ENCODE measurements at regions not wholly inside any gene's neighbourhood (a gene's known extent, or its start where the extent isn't known, plus 50 kb on each side); places are given as distances from the start of the nearest gene placed in this dataset.

GRCh38 chr4:180726611-180727010 lies 1516.6 kb upstream of the TENM3 start:
- in situ Hi-C loops (cut with HindIII; ENCODE audit: extremely low pct_ligation_motif_present, low pct_unique_long_range_greater_than_20kb) (no loop called here), intact Hi-C loops (cut with micrococcal nuclease; ENCODE audit: unreplicated experiment) (no loop called here)
- no peak overlapping the region for H3K27ac ChIP-seq (ENCODE audit: extremely low read length, insufficient read depth, low read length)
- DNase-seq (ENCODE audit: low spot score) (no peak), ATAC-seq (no peak), FAIRE-seq (no peak)
- H3K27me3 ChIP-seq (ENCODE audit: control insufficient read depth in 1 of 2, insufficient read depth in 2 of 2, low read length in 2 of 2), result no peaks in the 10 kb centered on the region
- BruUV-seq (replicated peaks), result no TSS peak
- H3K4me1 ChIP-seq (ENCODE audit: insufficient read depth, low read length), result no peaks in the 10 kb centered on the region
- no peaks in the 10 kb centered on the region for H3K36me3 ChIP-seq (replicated peaks in 1 of 2; ENCODE audit: control insufficient read depth in 1 of 2, insufficient read depth in 2 of 2, low read length in 2 of 2)
- 44% methylated on average over 6 of the region's 6 CpGs for WGBS (ENCODE audit: low lambda C conversion rate)
- no peak overlapping the region for H3K4me2 ChIP-seq (ENCODE audit: low read depth, low read length)
- TF ChIP-seq CREB1 (IDR thresholded peaks at IDR 0.05) (peak; percentile 85), CREB1 (CRISPR knock-in tag; IDR thresholded peaks at IDR 0.05) (no peak), ATF7 (IDR thresholded peaks at IDR 0.05) (peak; percentile 97), ATF7 (CRISPR knock-in tag; IDR thresholded peaks at IDR 0.05) (no peak), CCAR2 (optimal IDR thresholded peaks at IDR 0.05; ENCODE audit: low read depth, low read length) (no peak)
- CTCF ChIA-PET (ENCODE audit: low intra/inter-chr PET ratio, low total read pairs), result no interaction called here
- no peaks in the 10 kb centered on the region for H3K79me2 ChIP-seq (ENCODE audit: insufficient read depth, low read length)
- H3K9me3 ChIP-seq (ENCODE audit: low read length), result no peaks in the 10 kb centered on the region
- H4K20me1 ChIP-seq (ENCODE audit: insufficient read depth, low read length), result no peaks in the 10 kb centered on the region
- H3K4me3 ChIP-seq (replicated peaks in 1 of 3; ENCODE audit: insufficient read depth in 1 of 3, low read depth in 2 of 3, low read length in 3 of 3), result no peak overlapping the region
- H2AFZ ChIP-seq (ENCODE audit: low read length), result no peak overlapping the region
- POLR2A ChIA-PET, result no interaction called here
- no peak overlapping the region for H3K9ac ChIP-seq (ENCODE audit: insufficient read depth, low read depth, low read length)

- no peak overlapping the region for H3K27ac ChIP-seq (ENCODE audit: extremely low read length, insufficient read depth, low read length)
- H3K9me3 ChIP-seq (ENCODE audit: low read length), result no peaks in the 10 kb centered on the region
- H3K27me3 ChIP-seq (ENCODE audit: control insufficient read depth in 1 of 2, insufficient read depth in 2 of 2, low read length in 2 of 2), result no peaks in the 10 kb centered on the region
- in situ Hi-C loops (cut with HindIII; ENCODE audit: extremely low pct_ligation_motif_present, low pct_unique_long_range_greater_than_20kb) (no loop called here), intact Hi-C loops (cut with micrococcal nuclease; ENCODE audit: unreplicated experiment) (no loop called here)
- H3K36me3 ChIP-seq (replicated peaks in 1 of 2; ENCODE audit: control insufficient read depth in 1 of 2, insufficient read depth in 2 of 2, low read length in 2 of 2), result no peaks in the 10 kb centered on the region
- TF ChIP-seq CEBPG (CRISPR knock-in tag; IDR thresholded peaks at IDR 0.05), result no peak
- no peak for TF ChIP-seq ZNF235 (CRISPR knock-in tag; IDR thresholded peaks at IDR 0.05; ENCODE audit: borderline replicate concordance)
- TF ChIP-seq TAF1 (CRISPR knock-in tag; IDR thresholded peaks at IDR 0.05), result no peak
- no peak for TF ChIP-seq ZNF776 (CRISPR knock-in tag; IDR thresholded peaks at IDR 0.05)
- TF ChIP-seq ETV6 (CRISPR knock-in tag; conservative IDR thresholded peaks at IDR 0.05), result no peak
- no peak overlapping the region for H3K4me2 ChIP-seq (ENCODE audit: low read depth, low read length)
- ChIA-PET CTCF (ENCODE audit: low intra/inter-chr PET ratio, low total read pairs) (no interaction called here), POLR2A (no interaction called here)
- no TSS peak for BruUV-seq (replicated peaks)
- no peak for ATAC-seq
- no peak overlapping the region for H3K9ac ChIP-seq (ENCODE audit: insufficient read depth, low read depth, low read length)
- H3K4me1 ChIP-seq (ENCODE audit: insufficient read depth, low read length), result no peaks in the 10 kb centered on the region
- no peak for DNase-seq (ENCODE audit: low spot score)
- no peak overlapping the region for H2AFZ ChIP-seq (ENCODE audit: low read length)
- FAIRE-seq, result no peak
- H3K4me3 ChIP-seq (replicated peaks in 1 of 3; ENCODE audit: insufficient read depth in 1 of 3, low read depth in 2 of 3, low read length in 3 of 3), result no peak overlapping the region
- WGBS (ENCODE audit: low lambda C conversion rate), result 13% methylated on average over 3 of the region's 3 CpGs
- no peaks in the 10 kb centered on the region for H4K20me1 ChIP-seq (ENCODE audit: insufficient read depth, low read length)
- no peaks in the 10 kb centered on the region for H3K79me2 ChIP-seq (ENCODE audit: insufficient read depth, low read length)
Observed at GRCh38 chr4:180727478-180727877, 1515.7 kb upstream of the TENM3 start.

Data from HepG2 (cell line).